ENCODE measurements at regions not wholly inside any gene's neighbourhood (a gene's known extent, or its start where the extent isn't known, plus 50 kb on each side); places are given as distances from the start of the nearest gene placed in this dataset.

GRCh38 chr2:239774142-239774462 lies 251.0 kb downstream of the NDUFA10 start:
- Mint-ChIP-seq H3K27ac (no peak overlapping the region), H3K27me3 (ENCODE audit: low read depth in 2 of 2) (peaks cover 5 to 15% of the 10 kb centered on the region in 2 donors), H3K36me3 (no peaks in the 10 kb centered on the region), H3K4me1 (no peaks in the 10 kb centered on the region), H3K4me3 (no peak overlapping the region), H3K9me3 (peaks cover 2 to 4% of the 10 kb centered on the region in 2 donors)
- ATAC-seq (no peak), DNase-seq (peak in 1 of 2 donors; percentile 10)
- TF ChIP-seq, protein P1, sequence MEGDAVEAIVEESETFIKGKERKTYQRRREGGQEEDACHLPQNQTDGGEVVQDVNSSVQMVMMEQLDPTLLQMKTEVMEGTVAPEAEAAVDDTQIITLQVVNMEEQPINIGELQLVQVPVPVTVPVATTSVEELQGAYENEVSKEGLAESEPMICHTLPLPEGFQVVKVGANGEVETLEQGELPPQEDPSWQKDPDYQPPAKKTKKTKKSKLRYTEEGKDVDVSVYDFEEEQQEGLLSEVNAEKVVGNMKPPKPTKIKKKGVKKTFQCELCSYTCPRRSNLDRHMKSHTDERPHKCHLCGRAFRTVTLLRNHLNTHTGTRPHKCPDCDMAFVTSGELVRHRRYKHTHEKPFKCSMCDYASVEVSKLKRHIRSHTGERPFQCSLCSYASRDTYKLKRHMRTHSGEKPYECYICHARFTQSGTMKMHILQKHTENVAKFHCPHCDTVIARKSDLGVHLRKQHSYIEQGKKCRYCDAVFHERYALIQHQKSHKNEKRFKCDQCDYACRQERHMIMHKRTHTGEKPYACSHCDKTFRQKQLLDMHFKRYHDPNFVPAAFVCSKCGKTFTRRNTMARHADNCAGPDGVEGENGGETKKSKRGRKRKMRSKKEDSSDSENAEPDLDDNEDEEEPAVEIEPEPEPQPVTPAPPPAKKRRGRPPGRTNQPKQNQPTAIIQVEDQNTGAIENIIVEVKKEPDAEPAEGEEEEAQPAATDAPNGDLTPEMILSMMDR (IDR thresholded peaks at IDR 0.05), result no peak
- H3K9me3 ChIP-seq (ENCODE audit: control insufficient read depth, insufficient read depth, low read length), result peaks cover 8% of the 10 kb centered on the region
- H3K27ac ChIP-seq (ENCODE audit: low read length), result no peak overlapping the region
- H3K4me3 ChIP-seq (ENCODE audit: low read length), result no peak overlapping the region
- H3K27me3 ChIP-seq (ENCODE audit: control insufficient read depth, insufficient read depth, low read length), result no peaks in the 10 kb centered on the region
- intact Hi-C loops (cut with micrococcal nuclease), result no loop called here
- no peaks in the 10 kb centered on the region for H3K36me3 ChIP-seq (ENCODE audit: control insufficient read depth, insufficient read depth, low read length)
- 96% methylated on average over 4 of the region's 4 CpGs for WGBS (ENCODE audit: insufficient coverage)
- no peaks in the 10 kb centered on the region for H3K4me1 ChIP-seq (ENCODE audit: control insufficient read depth, insufficient read depth, low read length)

- no peak for ATAC-seq
- TF ChIP-seq, protein P1 (IDR thresholded peaks at IDR 0.05), result no peak
- intact Hi-C loops (cut with micrococcal nuclease), result no loop called here
Measured at GRCh38 chr2:239773228-239774141, 251.7 kb downstream of the NDUFA10 start.

GRCh38 chr2:239772721-239773120 lies 252.4 kb downstream of the NDUFA10 start:
- peaks cover 2 to 4% of the 10 kb centered on the region in 2 donors for H3K9me3 Mint-ChIP-seq
- H3K27ac ChIP-seq (ENCODE audit: low read length), result no peak overlapping the region
- no peak overlapping the region for H3K4me3 Mint-ChIP-seq
- no peaks in the 10 kb centered on the region for H3K36me3 Mint-ChIP-seq
- H3K9me3 ChIP-seq (ENCODE audit: control insufficient read depth, insufficient read depth, low read length), result peaks cover 8% of the 10 kb centered on the region
- no peaks in the 10 kb centered on the region for H3K36me3 ChIP-seq (ENCODE audit: control insufficient read depth, insufficient read depth, low read length)
- TF ChIP-seq, protein P1 (IDR thresholded peaks at IDR 0.05), result no peak
- H3K4me1 Mint-ChIP-seq, result no peaks in the 10 kb centered on the region
- DNase-seq (no peak), ATAC-seq (no peak)
- peaks cover 5 to 15% of the 10 kb centered on the region in 2 donors for H3K27me3 Mint-ChIP-seq (ENCODE audit: low read depth in 2 of 2)
- H3K4me1 ChIP-seq (ENCODE audit: control insufficient read depth, insufficient read depth, low read length), result no peaks in the 10 kb centered on the region
- intact Hi-C loops (cut with micrococcal nuclease), result no loop called here
- WGBS (ENCODE audit: insufficient coverage), result 91% methylated on average over 5 of the region's 5 CpGs
- H3K27me3 ChIP-seq (ENCODE audit: control insufficient read depth, insufficient read depth, low read length), result no peaks in the 10 kb centered on the region
- H3K27ac Mint-ChIP-seq, result no peak overlapping the region
- no peak overlapping the region for H3K4me3 ChIP-seq (ENCODE audit: low read length)

More at GRCh38 chr2:239773228-239774141, 251.7 kb downstream of the NDUFA10 start:
- Mint-ChIP-seq H3K4me1 (no peaks in the 10 kb centered on the region), H3K36me3 (no peaks in the 10 kb centered on the region), H3K9me3 (peaks cover 2 to 4% of the 10 kb centered on the region in 2 donors), H3K27ac (no peak overlapping the region), H3K4me3 (no peak overlapping the region), H3K27me3 (ENCODE audit: low read depth in 2 of 2) (peaks cover 5 to 15% of the 10 kb centered on the region in 2 donors)
- 72% methylated on average over 15 of the region's 15 CpGs for WGBS (ENCODE audit: insufficient coverage)
- Histone ChIP-seq H3K27ac (ENCODE audit: low read length) (no peak overlapping the region), H3K27me3 (ENCODE audit: control insufficient read depth, insufficient read depth, low read length) (no peaks in the 10 kb centered on the region), H3K4me1 (ENCODE audit: control insufficient read depth, insufficient read depth, low read length) (no peaks in the 10 kb centered on the region), H3K9me3 (ENCODE audit: control insufficient read depth, insufficient read depth, low read length) (peaks cover 8% of the 10 kb centered on the region), H3K36me3 (ENCODE audit: control insufficient read depth, insufficient read depth, low read length) (no peaks in the 10 kb centered on the region), H3K4me3 (ENCODE audit: low read length) (no peak overlapping the region)
- no peak for DNase-seq
